Uterus (tissue), 2 donors: ENCODE measurements at regions not wholly inside any gene's neighbourhood (a gene's known extent, or its start where the extent isn't known, plus 50 kb on each side); places are given as distances from the start of the nearest gene placed in this dataset.

Source experiments
- CTCF ChIP-seq, 4 experiments: fragments of 200-600 bp in 2 of 4; fragments of 450-650 bp in 2 of 4; sonication (generic) in 2 of 4; IDR thresholded peaks; one replicate each; pipeline ENCODE4 v1.5.1; 2016 to 2019; ENCODE audit warnings: antibody characterized with exemption in 4 of 4, mild to moderate bottlenecking in 2 of 4, moderate library complexity in 1 of 4
- POLR2A ChIP-seq, 2 donors: fragments of 450-650 bp; IDR thresholded peaks; one replicate each; pipeline ENCODE4 v1.6.1; 2016; ENCODE audit warnings: antibody characterized with exemption in 2 of 2, mild to moderate bottlenecking in 1 of 2, moderate library complexity in 1 of 2

GRCh38 chr6:2344319-2344905, 99.0 kb upstream of the GMDS start:
- TF ChIP-seq CTCF (IDR thresholded peaks at IDR 0.05) (no peak), POLR2A (IDR thresholded peaks at IDR 0.05) (no peak)
